HL-60 (cell line): ENCODE measurements at regions not wholly inside any gene's neighbourhood (a gene's known extent, or its start where the extent isn't known, plus 50 kb on each side); places are given as distances from the start of the nearest gene placed in this dataset.

Experiments
- GABPA ChIP-seq: IDR thresholded peaks from 2 replicates; pipeline ENCODE4 v1.6.1; 2012; ENCODE audit warnings: low read depth
- POLR2AphosphoS5 ChIP-seq: IDR thresholded peaks from 2 replicates; pipeline ENCODE4 v1.6.1; 2012; ENCODE audit warnings: low read depth
- SPI1 ChIP-seq: IDR thresholded peaks from 2 replicates; pipeline ENCODE4 v1.6.1; 2012; ENCODE audit warnings: low read depth, mild to moderate bottlenecking, borderline replicate concordance
- TF ChIP-seq, protein P1 (sequence below): IDR thresholded peaks from one replicate; pipeline ENCODE4 v1.5.1; 2011; ENCODE audit warnings: low read length, control low read depth, inconsistent platforms; ENCODE audit not compliant: insufficient read depth
- TF ChIP-seq, protein P2 (sequence below): IDR thresholded peaks from 2 replicates; pipeline ENCODE4 v1.6.1; 2012; ENCODE audit warnings: low read depth; ENCODE audit not compliant: insufficient replicate concordance

DNA sequence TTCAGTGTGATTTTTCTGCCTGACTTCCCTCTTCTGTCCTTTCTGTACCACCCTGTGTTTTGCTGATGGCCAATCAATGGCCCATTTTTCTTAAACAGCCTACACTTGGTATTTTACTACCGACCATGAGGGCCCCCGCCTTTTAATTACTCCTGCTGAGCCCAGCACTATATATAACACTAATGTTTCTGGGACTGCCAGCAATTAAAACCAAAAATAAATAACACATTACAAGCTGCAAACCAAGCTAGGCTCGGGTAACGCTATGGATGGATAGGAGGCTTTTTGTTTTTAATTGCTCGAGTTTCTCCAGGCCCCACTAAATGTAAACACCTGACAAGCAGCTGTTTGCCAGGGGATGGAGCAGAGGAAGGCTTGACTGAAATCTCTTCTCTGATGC, 915.4 kb upstream of the AUTS2 start:
- TF ChIP-seq, protein P1, sequence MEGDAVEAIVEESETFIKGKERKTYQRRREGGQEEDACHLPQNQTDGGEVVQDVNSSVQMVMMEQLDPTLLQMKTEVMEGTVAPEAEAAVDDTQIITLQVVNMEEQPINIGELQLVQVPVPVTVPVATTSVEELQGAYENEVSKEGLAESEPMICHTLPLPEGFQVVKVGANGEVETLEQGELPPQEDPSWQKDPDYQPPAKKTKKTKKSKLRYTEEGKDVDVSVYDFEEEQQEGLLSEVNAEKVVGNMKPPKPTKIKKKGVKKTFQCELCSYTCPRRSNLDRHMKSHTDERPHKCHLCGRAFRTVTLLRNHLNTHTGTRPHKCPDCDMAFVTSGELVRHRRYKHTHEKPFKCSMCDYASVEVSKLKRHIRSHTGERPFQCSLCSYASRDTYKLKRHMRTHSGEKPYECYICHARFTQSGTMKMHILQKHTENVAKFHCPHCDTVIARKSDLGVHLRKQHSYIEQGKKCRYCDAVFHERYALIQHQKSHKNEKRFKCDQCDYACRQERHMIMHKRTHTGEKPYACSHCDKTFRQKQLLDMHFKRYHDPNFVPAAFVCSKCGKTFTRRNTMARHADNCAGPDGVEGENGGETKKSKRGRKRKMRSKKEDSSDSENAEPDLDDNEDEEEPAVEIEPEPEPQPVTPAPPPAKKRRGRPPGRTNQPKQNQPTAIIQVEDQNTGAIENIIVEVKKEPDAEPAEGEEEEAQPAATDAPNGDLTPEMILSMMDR: no peak
- TF ChIP-seq, protein P2, sequence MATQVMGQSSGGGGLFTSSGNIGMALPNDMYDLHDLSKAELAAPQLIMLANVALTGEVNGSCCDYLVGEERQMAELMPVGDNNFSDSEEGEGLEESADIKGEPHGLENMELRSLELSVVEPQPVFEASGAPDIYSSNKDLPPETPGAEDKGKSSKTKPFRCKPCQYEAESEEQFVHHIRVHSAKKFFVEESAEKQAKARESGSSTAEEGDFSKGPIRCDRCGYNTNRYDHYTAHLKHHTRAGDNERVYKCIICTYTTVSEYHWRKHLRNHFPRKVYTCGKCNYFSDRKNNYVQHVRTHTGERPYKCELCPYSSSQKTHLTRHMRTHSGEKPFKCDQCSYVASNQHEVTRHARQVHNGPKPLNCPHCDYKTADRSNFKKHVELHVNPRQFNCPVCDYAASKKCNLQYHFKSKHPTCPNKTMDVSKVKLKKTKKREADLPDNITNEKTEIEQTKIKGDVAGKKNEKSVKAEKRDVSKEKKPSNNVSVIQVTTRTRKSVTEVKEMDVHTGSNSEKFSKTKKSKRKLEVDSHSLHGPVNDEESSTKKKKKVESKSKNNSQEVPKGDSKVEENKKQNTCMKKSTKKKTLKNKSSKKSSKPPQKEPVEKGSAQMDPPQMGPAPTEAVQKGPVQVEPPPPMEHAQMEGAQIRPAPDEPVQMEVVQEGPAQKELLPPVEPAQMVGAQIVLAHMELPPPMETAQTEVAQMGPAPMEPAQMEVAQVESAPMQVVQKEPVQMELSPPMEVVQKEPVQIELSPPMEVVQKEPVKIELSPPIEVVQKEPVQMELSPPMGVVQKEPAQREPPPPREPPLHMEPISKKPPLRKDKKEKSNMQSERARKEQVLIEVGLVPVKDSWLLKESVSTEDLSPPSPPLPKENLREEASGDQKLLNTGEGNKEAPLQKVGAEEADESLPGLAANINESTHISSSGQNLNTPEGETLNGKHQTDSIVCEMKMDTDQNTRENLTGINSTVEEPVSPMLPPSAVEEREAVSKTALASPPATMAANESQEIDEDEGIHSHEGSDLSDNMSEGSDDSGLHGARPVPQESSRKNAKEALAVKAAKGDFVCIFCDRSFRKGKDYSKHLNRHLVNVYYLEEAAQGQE: no peak
- no peak for TF ChIP-seq POLR2AphosphoS5
- no peak for TF ChIP-seq GABPA
- no peak for TF ChIP-seq SPI1
